H9 (cell line): ENCODE measurements at regions not wholly inside any gene's neighbourhood (a gene's known extent, or its start where the extent isn't known, plus 50 kb on each side); places are given as distances from the start of the nearest gene placed in this dataset.

Experiments
- DNase-seq: peaks from one replicate; pipeline ENCODE4 v3.0.0-alpha.2; 2017
- H2AFZ ChIP-seq: one replicate; pipeline ENCODE4 v1.6.1; 2013; ENCODE audit warnings: mild to moderate bottlenecking, low read length, control low read depth, moderate library complexity
- H2AK5ac ChIP-seq: 2 replicates; pipeline ENCODE4 v1.6.1; 2013; ENCODE audit warnings: low read length, control low read depth, mixed read lengths; ENCODE audit not compliant: insufficient read length
- H2BK120ac ChIP-seq: one replicate; pipeline ENCODE4 v1.6.1; 2013; ENCODE audit warnings: low read depth, mild to moderate bottlenecking, low read length, control low read depth, inconsistent platforms; ENCODE audit not compliant: poor library complexity, severe bottlenecking
- H2BK12ac ChIP-seq: 2 replicates; pipeline ENCODE4 v1.6.1; 2013; ENCODE audit warnings: low read length, control low read depth, mixed read lengths, low read depth; ENCODE audit not compliant: insufficient read length
- H2BK15ac ChIP-seq: 2 replicates; pipeline ENCODE4 v1.6.1; 2013; ENCODE audit warnings: low read depth, low read length, control low read depth
- H2BK20ac ChIP-seq: one replicate; pipeline ENCODE4 v1.6.1; 2013; ENCODE audit warnings: low read depth, mild to moderate bottlenecking, low read length, control low read depth, inconsistent platforms; ENCODE audit not compliant: poor library complexity, severe bottlenecking
- H2BK5ac ChIP-seq: 2 replicates; pipeline ENCODE4 v1.6.1; 2013; ENCODE audit warnings: low read length, control low read depth, mixed read lengths; ENCODE audit not compliant: insufficient read length
- H3K14ac ChIP-seq: 2 replicates; pipeline ENCODE4 v1.6.1; 2013; ENCODE audit warnings: low read length, control low read depth; ENCODE audit not compliant: insufficient read depth
- H3K18ac ChIP-seq: 2 replicates; pipeline ENCODE4 v1.6.1; 2013; ENCODE audit warnings: low read depth, mild to moderate bottlenecking, mixed read lengths, low read length, control low read depth; ENCODE audit not compliant: insufficient read length
- H3K23ac ChIP-seq: 2 replicates; pipeline ENCODE4 v1.6.1; 2013; ENCODE audit warnings: low read length, control low read depth, mixed read lengths, low read depth; ENCODE audit not compliant: insufficient read length
- H3K23me2 ChIP-seq: 2 replicates; pipeline ENCODE4 v1.6.1; 2013; ENCODE audit warnings: low read depth, mild to moderate bottlenecking, mixed read lengths, low read length, control low read depth; ENCODE audit not compliant: insufficient read length, poor library complexity, severe bottlenecking
- H3K27ac ChIP-seq: 2 replicates; pipeline ENCODE4 v1.5.1; 2013; ENCODE audit warnings: low read length, control low read depth, mixed read lengths, low read depth; ENCODE audit not compliant: insufficient read length
- H3K27me3 ChIP-seq: 2 replicates; pipeline ENCODE4 v1.6.1; 2013; ENCODE audit warnings: low read length, control low read depth, inconsistent platforms; ENCODE audit not compliant: insufficient read depth
- H3K4ac ChIP-seq: 2 replicates; pipeline ENCODE4 v1.6.1; 2013; ENCODE audit warnings: low read depth, mild to moderate bottlenecking, control low read depth, inconsistent platforms, low read length, moderate library complexity
- H3K4me1 ChIP-seq: 2 replicates; pipeline ENCODE4 v1.6.1; 2013; ENCODE audit warnings: low read length, control low read depth, inconsistent platforms; ENCODE audit not compliant: insufficient read depth
- H3K4me2 ChIP-seq: 2 replicates; pipeline ENCODE4 v1.6.1; 2013; ENCODE audit warnings: low read length, control low read depth, mixed read lengths; ENCODE audit not compliant: insufficient read length, insufficient read depth
- H3K56ac ChIP-seq: 2 replicates; pipeline ENCODE4 v1.6.1; 2013; ENCODE audit warnings: low read depth, mild to moderate bottlenecking, mixed read lengths, low read length, control low read depth; ENCODE audit not compliant: insufficient read length
- H3K79me1 ChIP-seq: 2 replicates; pipeline ENCODE4 v1.6.1; 2013; ENCODE audit warnings: low read depth, mild to moderate bottlenecking, moderate library complexity, low read length, control low read depth, inconsistent platforms; ENCODE audit not compliant: insufficient read depth, poor library complexity, severe bottlenecking
- H3K79me2 ChIP-seq: 2 replicates; pipeline ENCODE4 v1.6.1; 2013; ENCODE audit warnings: low read length, control low read depth, inconsistent platforms; ENCODE audit not compliant: insufficient read depth
- H3K9ac ChIP-seq: 2 replicates; pipeline ENCODE4 v1.6.1; 2013; ENCODE audit warnings: low read length, control low read depth, mixed read lengths; ENCODE audit not compliant: insufficient read length; ENCODE audit errors: extremely low read depth
- H3K9me3 ChIP-seq: one replicate; pipeline ENCODE4 v1.6.1; 2013; ENCODE audit warnings: low read depth, low read length, inconsistent platforms; ENCODE audit not compliant: control insufficient read depth
- H3T11ph ChIP-seq: one replicate; pipeline ENCODE4 v1.6.1; 2013; ENCODE audit warnings: mild to moderate bottlenecking, low read length, control low read depth, inconsistent platforms
- H4K20me1 ChIP-seq: one replicate; pipeline ENCODE4 v1.6.1; 2013; ENCODE audit not compliant: control insufficient read depth, insufficient read length, insufficient read depth
- H4K5ac ChIP-seq: 2 replicates; pipeline ENCODE4 v1.6.1; 2013; ENCODE audit warnings: low read depth, mild to moderate bottlenecking, mixed read lengths, low read length, control low read depth; ENCODE audit not compliant: insufficient read length
- H4K8ac ChIP-seq: replicated peaks from 2 replicates; pipeline ENCODE4 v1.6.1; 2013; ENCODE audit warnings: low read length, control low read depth, mixed read lengths, low read depth; ENCODE audit not compliant: insufficient read length
- H4K91ac ChIP-seq: 2 replicates; pipeline ENCODE4 v1.6.1; 2013; ENCODE audit warnings: low read depth, mild to moderate bottlenecking, moderate library complexity, mixed read lengths, low read length, control low read depth; ENCODE audit not compliant: insufficient read length
- H3K27ac Mint-ChIP-seq, 3 experiments: 2 replicates in 2 of 3; 3 replicates in 1 of 3; pipeline ENCODE4 v1.8.0; 2020 to 2021; ENCODE audit warnings: mixed read lengths in 3 of 3, mild to moderate bottlenecking in 1 of 3, moderate library complexity in 1 of 3
- H3K27me3 Mint-ChIP-seq: 2 replicates; pipeline ENCODE4 v1.8.0; 2021; ENCODE audit warnings: low read depth, mild to moderate bottlenecking, moderate library complexity, mixed read lengths
- H3K36me3 Mint-ChIP-seq, 3 experiments: 2 replicates in 2 of 3; 3 replicates in 1 of 3; pipeline ENCODE4 v1.8.0; 2020 to 2021; ENCODE audit warnings: low read depth in 3 of 3, mixed read lengths in 3 of 3; ENCODE audit not compliant: insufficient read depth in 1 of 3
- H3K4me1 Mint-ChIP-seq, 2 experiments: 2 replicates each; pipeline ENCODE4 v1.8.0; 2020; ENCODE audit warnings: mixed read lengths in 2 of 2
- H3K4me3 Mint-ChIP-seq, 2 experiments: 2 replicates in 1 of 2; 3 replicates in 1 of 2; pipeline ENCODE4 v1.8.0; 2020 to 2021; ENCODE audit warnings: mild to moderate bottlenecking in 2 of 2, mixed read lengths in 2 of 2, moderate library complexity in 1 of 2
- H3K9me3 Mint-ChIP-seq, 2 experiments: 2 replicates in 1 of 2; 3 replicates in 1 of 2; pipeline ENCODE4 v1.8.0; 2020; ENCODE audit warnings: mild to moderate bottlenecking in 2 of 2, mixed read lengths in 2 of 2, moderate library complexity in 1 of 2
- WGBS: extraction: QIAGEN DNeasy Blood & Tissue Kit; methylation state at CpG from one replicate; pipeline ENCODE4 v1.1.7; 2013; ENCODE audit warnings: missing lambda C conversion rate, low lambda C conversion rate, mixed read lengths; ENCODE audit not compliant: insufficient read length; ENCODE audit errors: extremely low coverage; 5-methylcytosine and 5-hydroxymethylcytosine counted together
- TF ChIP-seq, protein P1 (sequence below): fragments of 200-600 bp; sonication (generic); conservative IDR thresholded peaks from 3 replicates; pipeline ENCODE4 v1.8.0; 2021; ENCODE audit warnings: antibody characterized with exemption, mild to moderate bottlenecking

DNA sequence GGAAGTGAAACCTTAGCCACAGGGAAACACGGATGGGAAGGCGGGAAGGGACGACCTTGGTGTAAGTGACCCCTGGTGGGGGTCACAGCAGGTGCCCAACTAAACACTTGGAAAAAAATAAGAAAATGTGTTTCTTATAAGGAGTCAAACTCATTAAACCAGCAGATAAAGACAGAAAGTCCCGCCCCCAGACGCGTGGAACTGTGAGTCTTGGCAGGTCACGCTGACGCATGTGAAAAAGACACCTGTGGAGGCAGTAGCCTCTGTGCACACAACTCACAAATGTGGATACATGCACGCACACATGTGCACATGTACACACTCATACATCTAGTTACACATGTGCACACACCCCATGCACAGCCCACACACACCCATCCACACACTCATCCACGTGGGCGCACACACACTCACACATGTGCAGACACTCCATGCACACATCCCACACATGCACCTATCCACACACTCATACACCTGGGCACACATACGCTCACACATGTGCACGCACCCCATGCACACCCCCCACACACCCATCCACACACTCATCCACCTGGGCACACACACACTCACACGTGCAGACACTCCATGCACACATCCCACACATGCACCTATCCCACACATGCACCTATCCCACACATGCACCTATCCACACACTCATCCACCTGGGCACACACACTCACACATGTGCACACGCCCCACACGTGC lies 432.4 kb downstream of the SOX9 start:
- Mint-ChIP-seq H3K36me3 (no peaks in the 10 kb centered on the region), H3K9me3 (peaks cover 0 to 4% of the 10 kb centered on the region in 2 experiments; a peak in 3 of 5 replicates), H3K4me3 (no peak overlapping the region), H3K27me3 (peaks cover 6% of the 10 kb centered on the region), H3K4me1 (0 out of 4 replicates have a peak, but pooled peaks cover 0 to 2% of the 10 kb centered on the region in 2 experiments), H3K27ac (no peak overlapping the region)
- H4K5ac ChIP-seq = no peak overlapping the region
- H2BK12ac ChIP-seq = no peak overlapping the region
- no peak overlapping the region for H4K91ac ChIP-seq
- no peaks in the 10 kb centered on the region for H3K27me3 ChIP-seq
- no peak overlapping the region for H2BK120ac ChIP-seq
- no peak overlapping the region for H3K27ac ChIP-seq
- no peak overlapping the region for H3K18ac ChIP-seq
- H3K4ac ChIP-seq = no peak overlapping the region
- H3K56ac ChIP-seq = no peak overlapping the region
- H3T11ph ChIP-seq = no peak overlapping the region
- no peak overlapping the region for H2BK15ac ChIP-seq
- peaks cover 4% of the 10 kb centered on the region for H4K20me1 ChIP-seq
- no peak overlapping the region for H3K9ac ChIP-seq
- no peak overlapping the region for H3K14ac ChIP-seq
- H3K79me2 ChIP-seq = no peaks in the 10 kb centered on the region
- no peaks in the 10 kb centered on the region for H3K23me2 ChIP-seq
- no peaks in the 10 kb centered on the region for H3K9me3 ChIP-seq
- TF ChIP-seq, protein P1, sequence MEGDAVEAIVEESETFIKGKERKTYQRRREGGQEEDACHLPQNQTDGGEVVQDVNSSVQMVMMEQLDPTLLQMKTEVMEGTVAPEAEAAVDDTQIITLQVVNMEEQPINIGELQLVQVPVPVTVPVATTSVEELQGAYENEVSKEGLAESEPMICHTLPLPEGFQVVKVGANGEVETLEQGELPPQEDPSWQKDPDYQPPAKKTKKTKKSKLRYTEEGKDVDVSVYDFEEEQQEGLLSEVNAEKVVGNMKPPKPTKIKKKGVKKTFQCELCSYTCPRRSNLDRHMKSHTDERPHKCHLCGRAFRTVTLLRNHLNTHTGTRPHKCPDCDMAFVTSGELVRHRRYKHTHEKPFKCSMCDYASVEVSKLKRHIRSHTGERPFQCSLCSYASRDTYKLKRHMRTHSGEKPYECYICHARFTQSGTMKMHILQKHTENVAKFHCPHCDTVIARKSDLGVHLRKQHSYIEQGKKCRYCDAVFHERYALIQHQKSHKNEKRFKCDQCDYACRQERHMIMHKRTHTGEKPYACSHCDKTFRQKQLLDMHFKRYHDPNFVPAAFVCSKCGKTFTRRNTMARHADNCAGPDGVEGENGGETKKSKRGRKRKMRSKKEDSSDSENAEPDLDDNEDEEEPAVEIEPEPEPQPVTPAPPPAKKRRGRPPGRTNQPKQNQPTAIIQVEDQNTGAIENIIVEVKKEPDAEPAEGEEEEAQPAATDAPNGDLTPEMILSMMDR = no peak
- H3K4me2 ChIP-seq = no peak overlapping the region
- H2BK5ac ChIP-seq = no peak overlapping the region
- DNase-seq = no peak
- no peak overlapping the region for H3K23ac ChIP-seq
- H3K79me1 ChIP-seq = no peaks in the 10 kb centered on the region
- no peak overlapping the region for H2BK20ac ChIP-seq
- no peak overlapping the region for H4K8ac ChIP-seq
- H2AFZ ChIP-seq = no peak overlapping the region
- no CpG with 5 or more reads among the region's 16 CpGs for WGBS
- H3K4me1 ChIP-seq = no peaks in the 10 kb centered on the region
- H2AK5ac ChIP-seq = no peak overlapping the region
